Calu3 (cell line): ENCODE measurements at regions not wholly inside any gene's neighbourhood (a gene's known extent, or its start where the extent isn't known, plus 50 kb on each side); places are given as distances from the start of the nearest gene placed in this dataset.

ENCODE experiments used
- BruUV-seq: library from RNA; stranded (reverse); fragments of 400-500 nt; replicated peaks from 2 replicates; lab custom pipeline; 2021; lab: Mats Ljungman, UMichigan
- CTCF ChIA-PET: fragments of 300-600 bp; sonication (Branson Sonifier 250); formaldehyde crosslinking; loops from one replicate; lab custom pipeline; 2022; ENCODE audit warnings: antibody characterized with exemption; lab: Charles Lee
- DNase-seq: peaks from one replicate; pipeline ENCODE4 v3.0.0; 2022
- H3K27ac Mint-ChIP-seq: one replicate; pipeline ENCODE4 v1.8.0; 2022; ENCODE audit warnings: mixed read lengths; ENCODE audit not compliant: unreplicated experiment
- H3K27me3 Mint-ChIP-seq: one replicate; pipeline ENCODE4 v1.8.0; 2022; ENCODE audit warnings: mixed read lengths; ENCODE audit not compliant: unreplicated experiment
- H3K36me3 Mint-ChIP-seq: one replicate; pipeline ENCODE4 v1.8.0; 2022; ENCODE audit warnings: mild to moderate bottlenecking, moderate library complexity, mixed read lengths; ENCODE audit not compliant: insufficient read depth, unreplicated experiment
- H3K4me1 Mint-ChIP-seq: one replicate; pipeline ENCODE4 v1.8.0; 2022; ENCODE audit warnings: mild to moderate bottlenecking, low read depth, mixed read lengths; ENCODE audit not compliant: unreplicated experiment
- H3K4me3 Mint-ChIP-seq: one replicate; pipeline ENCODE4 v1.8.0; 2022; ENCODE audit warnings: mild to moderate bottlenecking, low read depth, moderate library complexity, mixed read lengths; ENCODE audit not compliant: unreplicated experiment
- H3K9me3 Mint-ChIP-seq: one replicate; pipeline ENCODE4 v1.8.0; 2022; ENCODE audit warnings: low read depth, mixed read lengths; ENCODE audit not compliant: unreplicated experiment
- intact Hi-C: fragments of 100-400 bp; cut with micrococcal nuclease; formaldehyde crosslinking; loops from one replicate; pipeline ENCODE4 v1.10.0; 2022; ENCODE audit not compliant: unreplicated experiment
- TF ChIP-seq, protein P1 (sequence below): fragments of 200-600 bp; IDR thresholded peaks from one replicate; pipeline ENCODE4 v1.8.0; 2022; ENCODE audit warnings: antibody characterized with exemption; ENCODE audit not compliant: unreplicated experiment

DNA sequence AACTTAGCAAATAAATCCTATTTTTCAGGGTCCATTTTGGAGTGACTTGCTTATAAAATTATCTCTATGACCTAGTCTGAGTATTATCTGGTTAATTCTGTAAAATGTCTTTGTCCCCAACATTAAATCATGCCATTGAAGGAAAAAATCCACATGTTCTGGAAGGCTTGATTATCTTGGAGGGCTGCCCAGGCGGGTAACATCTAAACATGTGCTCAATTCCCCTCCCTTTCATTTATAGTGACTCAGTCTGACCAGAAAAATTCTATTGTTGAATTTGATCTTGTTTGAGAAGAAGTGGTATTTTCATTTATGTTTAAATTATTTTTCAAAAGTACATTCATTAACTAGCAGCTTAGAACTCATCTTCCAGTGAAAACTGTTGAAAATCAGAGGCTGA is 55.4 kb upstream of the SLC10A7 start:
- Mint-ChIP-seq H3K4me3 (no peak overlapping the region), H3K27me3 (no peaks in the 10 kb centered on the region), H3K27ac (no peak overlapping the region), H3K4me1 (no peaks in the 10 kb centered on the region), H3K36me3 (no peaks in the 10 kb centered on the region), H3K9me3 (no peaks in the 10 kb centered on the region)
- intact Hi-C loops = no loop called here
- CTCF ChIA-PET = no interaction called here
- TF ChIP-seq, protein P1, sequence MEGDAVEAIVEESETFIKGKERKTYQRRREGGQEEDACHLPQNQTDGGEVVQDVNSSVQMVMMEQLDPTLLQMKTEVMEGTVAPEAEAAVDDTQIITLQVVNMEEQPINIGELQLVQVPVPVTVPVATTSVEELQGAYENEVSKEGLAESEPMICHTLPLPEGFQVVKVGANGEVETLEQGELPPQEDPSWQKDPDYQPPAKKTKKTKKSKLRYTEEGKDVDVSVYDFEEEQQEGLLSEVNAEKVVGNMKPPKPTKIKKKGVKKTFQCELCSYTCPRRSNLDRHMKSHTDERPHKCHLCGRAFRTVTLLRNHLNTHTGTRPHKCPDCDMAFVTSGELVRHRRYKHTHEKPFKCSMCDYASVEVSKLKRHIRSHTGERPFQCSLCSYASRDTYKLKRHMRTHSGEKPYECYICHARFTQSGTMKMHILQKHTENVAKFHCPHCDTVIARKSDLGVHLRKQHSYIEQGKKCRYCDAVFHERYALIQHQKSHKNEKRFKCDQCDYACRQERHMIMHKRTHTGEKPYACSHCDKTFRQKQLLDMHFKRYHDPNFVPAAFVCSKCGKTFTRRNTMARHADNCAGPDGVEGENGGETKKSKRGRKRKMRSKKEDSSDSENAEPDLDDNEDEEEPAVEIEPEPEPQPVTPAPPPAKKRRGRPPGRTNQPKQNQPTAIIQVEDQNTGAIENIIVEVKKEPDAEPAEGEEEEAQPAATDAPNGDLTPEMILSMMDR = no peak
- DNase-seq = no peak
- BruUV-seq = no TSS peak

DNA sequence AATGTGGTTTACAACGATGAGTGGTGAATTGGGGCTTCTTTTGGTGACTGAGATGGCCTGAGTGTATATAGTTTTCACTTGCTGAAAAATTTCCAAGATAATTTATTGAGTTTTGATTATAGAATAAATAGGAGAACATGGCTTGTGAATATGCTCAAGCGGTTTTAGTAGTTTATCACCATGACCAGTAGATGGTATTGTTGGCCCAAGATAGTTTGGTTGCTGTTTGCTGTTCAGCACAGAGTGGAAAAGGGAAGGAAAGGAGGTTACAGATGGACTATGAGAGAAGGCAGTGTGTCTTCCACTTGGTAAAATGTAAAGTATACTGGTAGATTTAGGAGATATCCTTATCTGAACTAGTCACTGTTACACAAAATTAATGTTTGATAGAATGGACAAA is 55.8 kb upstream of the POU4F2 start:
- H3K27ac Mint-ChIP-seq = no peak overlapping the region
- no peaks in the 10 kb centered on the region for H3K36me3 Mint-ChIP-seq
- TF ChIP-seq, protein P1 = no peak
- peaks cover 16% of the 10 kb centered on the region for H3K27me3 Mint-ChIP-seq
- no TSS peak for BruUV-seq
- H3K4me3 Mint-ChIP-seq = no peak overlapping the region
- CTCF ChIA-PET = no interaction called here
- no peaks in the 10 kb centered on the region for H3K4me1 Mint-ChIP-seq
- DNase-seq = no peak
- intact Hi-C loops = loop anchor here (1.0 kb wide), 1 partner anchor 333 kb away; no protein-coding TSS in a partner anchor
- H3K9me3 Mint-ChIP-seq = no peaks in the 10 kb centered on the region

DNA sequence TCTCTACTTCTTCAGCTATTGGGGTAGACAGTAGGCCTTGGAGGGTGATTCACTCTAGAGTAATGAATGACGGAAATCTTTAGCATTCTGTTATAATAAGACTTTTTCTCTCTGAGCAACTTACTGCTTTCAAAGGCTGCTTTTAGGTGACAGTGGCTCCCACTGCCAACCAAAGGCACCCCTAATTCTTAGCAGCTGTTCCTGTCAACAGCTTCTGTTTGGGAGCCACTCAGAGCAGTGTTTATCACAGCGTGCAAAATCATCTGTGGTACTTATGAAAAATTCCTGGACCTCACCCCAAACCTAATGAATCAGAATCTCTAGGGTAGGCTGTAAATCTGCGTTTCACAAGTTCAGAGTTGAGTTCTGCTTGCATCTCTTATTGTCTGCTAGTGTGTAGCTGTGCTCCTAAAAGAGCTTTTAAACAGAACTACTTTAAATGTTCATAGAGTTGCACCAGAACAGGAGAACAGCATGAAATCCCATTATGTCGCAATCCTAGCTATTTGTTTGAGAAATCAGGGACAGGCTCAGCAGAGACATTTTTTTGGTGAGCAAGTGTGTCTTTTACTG is 52.8 kb upstream of the POU4F2 start:
- no peak for DNase-seq
- Mint-ChIP-seq H3K4me3 (no peak overlapping the region), H3K36me3 (no peaks in the 10 kb centered on the region)

More for the DNA sequence above, 52.8 kb upstream of the POU4F2 start:
- TF ChIP-seq, protein P1 = no peak
- no TSS peak for BruUV-seq
- no peaks in the 10 kb centered on the region for H3K9me3 Mint-ChIP-seq
- CTCF ChIA-PET = interaction anchor here (0.7 kb wide), 1 partner anchor 348 kb away, joined by 7 read pairs; no protein-coding TSS in a partner anchor
- no peaks in the 10 kb centered on the region for H3K4me1 Mint-ChIP-seq
- intact Hi-C loops = no loop called here
- H3K27ac Mint-ChIP-seq = no peak overlapping the region
- peaks cover 16% of the 10 kb centered on the region for H3K27me3 Mint-ChIP-seq
